H1 (cell line): ENCODE measurements at regions not wholly inside any gene's neighbourhood (a gene's known extent, or its start where the extent isn't known, plus 50 kb on each side); places are given as distances from the start of the nearest gene placed in this dataset.

Experiments
- CTCF ChIA-PET: fragments of 300-600 bp; sonication (Branson Sonifier 250); formaldehyde crosslinking; loops from one replicate; lab custom pipeline; 2021; ENCODE audit not compliant: partially characterized antibody; lab: Charles Lee
- POLR2A ChIA-PET: fragments of 300-600 bp; sonication (Branson Sonifier 250); formaldehyde crosslinking; loops from one replicate; lab custom pipeline; 2021; ENCODE audit warnings: inconsistent platforms; ENCODE audit not compliant: partially characterized antibody; lab: Charles Lee
- DNase-seq, 2 experiments: peaks; one replicate each; pipeline versions ENCODE4 v3.0.0 to v3.0.0-alpha.2; 2010 to 2022; ENCODE audit warnings: low spot score in 2 of 2, low read depth in 1 of 2, mixed read lengths in 1 of 2
- FAIRE-seq: peaks from 2 replicates; lab custom pipeline; 2011; peaks lifted over from hg19 to GRCh38; lab: Jason Lieb, UNC
- H2AFZ ChIP-seq: 2 replicates; pipeline ENCODE4 v1.8.1; 2012; ENCODE audit warnings: low read length, inconsistent platforms
- H2AK5ac ChIP-seq: 2 replicates; pipeline ENCODE4 v1.6.1; 2013; ENCODE audit warnings: low read depth, low read length
- H2BK120ac ChIP-seq: replicated peaks from 2 replicates; pipeline ENCODE3; 2013; ENCODE audit warnings: low read depth, low read length, inconsistent platforms
- H2BK12ac ChIP-seq: 2 replicates; pipeline ENCODE4 v1.6.1; 2013; ENCODE audit warnings: low read depth, low read length
- H2BK15ac ChIP-seq: 2 replicates; pipeline ENCODE4 v1.6.1; 2013; ENCODE audit warnings: low read length
- H2BK20ac ChIP-seq: 2 replicates; pipeline ENCODE4 v1.6.1; 2013; ENCODE audit warnings: low read length
- H2BK5ac ChIP-seq: 2 replicates; pipeline ENCODE4 v1.6.1; 2013; ENCODE audit warnings: low read depth, low read length
- H3K14ac ChIP-seq: 2 replicates; pipeline ENCODE4 v1.6.1; 2013; ENCODE audit warnings: inconsistent platforms; ENCODE audit not compliant: insufficient read length
- H3K18ac ChIP-seq: 2 replicates; pipeline ENCODE4 v1.6.1; 2013; ENCODE audit warnings: low read length; ENCODE audit errors: extremely low read depth
- H3K23ac ChIP-seq: 2 replicates; pipeline ENCODE4 v1.6.1; 2013; ENCODE audit warnings: inconsistent platforms; ENCODE audit not compliant: insufficient read length
- H3K23me2 ChIP-seq: 2 replicates; pipeline ENCODE4 v1.6.1; 2013; ENCODE audit warnings: low read depth, low read length
- H3K27ac ChIP-seq: 2 replicates; pipeline ENCODE4 v1.6.1; 2011; ENCODE audit warnings: low read depth, low read length, inconsistent platforms
- H3K27me3 ChIP-seq, 4 experiments: replicated peaks in 1 of 4; 1 replicate in 1 of 4; 2 replicates in 3 of 4; pipeline versions ENCODE4 v1.6.1 to v1.8.1; 2011 to 2013; ENCODE audit warnings: low read length in 3 of 4, mild to moderate bottlenecking in 3 of 4, inconsistent platforms in 2 of 4, mixed read lengths in 2 of 4, moderate library complexity in 1 of 4; ENCODE audit not compliant: control insufficient read depth in 3 of 4, insufficient read depth in 3 of 4; ENCODE audit errors: extremely low read depth in 1 of 4
- H3K36me3 ChIP-seq, 4 experiments: 2 replicates each; pipeline versions ENCODE4 v1.6.1 to v1.8.1; 2011 to 2013; ENCODE audit warnings: mild to moderate bottlenecking in 4 of 4, low read length in 3 of 4, moderate library complexity in 2 of 4, control low read depth in 1 of 4, inconsistent platforms in 1 of 4; ENCODE audit not compliant: insufficient read depth in 4 of 4, control insufficient read depth in 2 of 4
- H3K4ac ChIP-seq: replicated peaks from 2 replicates; pipeline ENCODE3; 2013; ENCODE audit warnings: low read length, low read depth, mixed read lengths, inconsistent platforms; ENCODE audit not compliant: insufficient read length
- H3K4me1 ChIP-seq, 4 experiments: replicated peaks in 1 of 4; 1 replicate in 1 of 4; 2 replicates in 3 of 4; pipeline versions ENCODE4 v1.6.1 to v1.8.1; 2011 to 2013; ENCODE audit warnings: low read length in 3 of 4, inconsistent platforms in 2 of 4, mixed read lengths in 1 of 4; ENCODE audit not compliant: insufficient read depth in 4 of 4, control insufficient read depth in 3 of 4
- H3K4me2 ChIP-seq, 2 experiments: 2 replicates each; pipeline versions ENCODE4 v1.6.1 to v1.8.1; 2011 to 2013; ENCODE audit warnings: low read depth in 2 of 2, low read length in 2 of 2, control low read depth in 1 of 2, inconsistent platforms in 1 of 2, mild to moderate bottlenecking in 1 of 2; ENCODE audit not compliant: insufficient read depth in 1 of 2
- H3K4me3 ChIP-seq, 4 experiments: fragments of 200-600, 300-600 bp in 1 of 4; sonication (generic), shearing (Covaris generic), sonication (Bioruptor Twin) in 1 of 4; 2 replicates each; pipeline versions ENCODE4 v1.5.1 to v1.8.1; 2011 to 2016; ENCODE audit warnings: low read length in 4 of 4, low read depth in 3 of 4, control low read depth in 2 of 4, inconsistent platforms in 2 of 4, mild to moderate bottlenecking in 2 of 4, mixed read lengths in 1 of 4, moderate library complexity in 1 of 4; ENCODE audit not compliant: insufficient read depth in 2 of 4; ENCODE audit errors: extremely low read depth in 1 of 4
- H3K56ac ChIP-seq: replicated peaks from 2 replicates; pipeline ENCODE3; 2013; ENCODE audit warnings: low read depth, mild to moderate bottlenecking, mixed read lengths, low read length, inconsistent platforms; ENCODE audit not compliant: insufficient read length
- H3K79me1 ChIP-seq: 2 replicates; pipeline ENCODE4 v1.6.1; 2013; ENCODE audit warnings: low read depth, low read length, control low read depth
- H3K79me2 ChIP-seq, 2 experiments: 2 replicates each; pipeline versions ENCODE4 v1.6.1 to v1.8.1; 2012 to 2013; ENCODE audit warnings: low read length in 2 of 2, mild to moderate bottlenecking in 2 of 2, inconsistent platforms in 1 of 2; ENCODE audit not compliant: insufficient read depth in 2 of 2, control insufficient read depth in 1 of 2
- H3K9ac ChIP-seq, 4 experiments: replicated peaks in 1 of 4; 1 replicate in 1 of 4; 2 replicates in 3 of 4; pipeline versions ENCODE4 v1.6.1 to v1.8.1; 2011 to 2013; ENCODE audit warnings: low read depth in 3 of 4, low read length in 3 of 4, control low read depth in 2 of 4, mild to moderate bottlenecking in 2 of 4, moderate library complexity in 2 of 4, inconsistent platforms in 1 of 4; ENCODE audit errors: extremely low read depth in 1 of 4
- H3K9me3 ChIP-seq, 2 experiments: 2 replicates each; pipeline versions ENCODE4 v1.6.1 to v1.8.1; 2012 to 2013; ENCODE audit warnings: mild to moderate bottlenecking in 2 of 2, moderate library complexity in 2 of 2, control low read depth in 1 of 2, inconsistent platforms in 1 of 2, low read depth in 1 of 2, low read length in 1 of 2, mixed read lengths in 1 of 2; ENCODE audit not compliant: insufficient read depth in 2 of 2
- H4K20me1 ChIP-seq, 2 experiments: replicated peaks in 1 of 2; 2 replicates each; pipeline versions ENCODE3 to v1.8.1; 2011 to 2013; ENCODE audit warnings: inconsistent platforms in 2 of 2, low read length in 2 of 2, mild to moderate bottlenecking in 1 of 2; ENCODE audit not compliant: insufficient read depth in 2 of 2, control insufficient read depth in 1 of 2
- H4K5ac ChIP-seq: 2 replicates; pipeline ENCODE4 v1.6.1; 2013; ENCODE audit warnings: low read length, low read depth, mixed read lengths, inconsistent platforms; ENCODE audit not compliant: insufficient read length
- H4K8ac ChIP-seq: 2 replicates; pipeline ENCODE4 v1.8.0; 2013; ENCODE audit warnings: mild to moderate bottlenecking, moderate library complexity, low read length, inconsistent platforms; ENCODE audit not compliant: insufficient read depth; ENCODE audit errors: extremely low read depth
- H4K91ac ChIP-seq: replicated peaks from 2 replicates; pipeline ENCODE3; 2013; ENCODE audit warnings: low read length, mixed read lengths, inconsistent platforms; ENCODE audit not compliant: insufficient read length
- ASH2L ChIP-seq: fragments of 200-600, 300-600 bp; sonication (generic); IDR thresholded peaks from one replicate; pipeline ENCODE4 v1.7.1; 2017; ENCODE audit warnings: low read length
- ATF3 ChIP-seq: IDR thresholded peaks from 2 replicates; pipeline ENCODE4 v1.6.1; 2011; ENCODE audit warnings: low read depth, mild to moderate bottlenecking, low read length; ENCODE audit not compliant: insufficient read depth
- CHD1 ChIP-seq: IDR thresholded peaks from 2 replicates; pipeline ENCODE4 v1.6.1; 2012; ENCODE audit warnings: low read depth, low read length, improper control_type of control experiment
- CREB1 ChIP-seq: IDR thresholded peaks from 2 replicates; pipeline ENCODE4 v1.6.1; 2012; ENCODE audit warnings: inconsistent platforms
- EP300 ChIP-seq, 2 experiments: IDR thresholded peaks; 1 replicate in 1 of 2; 2 replicates in 1 of 2; pipeline ENCODE4 v1.6.1; 2011 to 2012; ENCODE audit warnings: low read depth in 2 of 2, low read length in 2 of 2, mild to moderate bottlenecking in 2 of 2, borderline replicate concordance in 1 of 2, inconsistent platforms in 1 of 2, moderate library complexity in 1 of 2
- HDAC6 ChIP-seq: IDR thresholded peaks from one replicate; pipeline ENCODE4 v1.7.1; 2012; ENCODE audit warnings: low read depth, mild to moderate bottlenecking, inconsistent platforms, low read length, moderate library complexity
- NANOG ChIP-seq: IDR thresholded peaks from 2 replicates; pipeline ENCODE4 v1.6.1; 2011; ENCODE audit warnings: low read length, low read depth, mild to moderate bottlenecking, inconsistent platforms; ENCODE audit not compliant: insufficient read depth, poor library complexity, severe bottlenecking
- POU5F1 ChIP-seq: IDR thresholded peaks from 2 replicates; pipeline ENCODE4 v1.6.1; 2011; ENCODE audit warnings: low read depth, mild to moderate bottlenecking, low read length, moderate library complexity
- RNF2 ChIP-seq: fragments of 200-900, 300-1000 bp; sonication (generic); IDR thresholded peaks from 2 replicates; pipeline ENCODE4 v1.7.1; 2016; ENCODE audit warnings: borderline replicate concordance, low read depth, mild to moderate bottlenecking, antibody characterized with exemption, low read length; ENCODE audit not compliant: poor library complexity, severe bottlenecking; ENCODE audit errors: missing control alignments
- SIX5 ChIP-seq: IDR thresholded peaks from 2 replicates; pipeline ENCODE4 v1.6.1; 2011; ENCODE audit warnings: mild to moderate bottlenecking, low read depth, low read length
- USF2 ChIP-seq: IDR thresholded peaks from 2 replicates; pipeline ENCODE4 v1.6.1; 2011; ENCODE audit warnings: low read length, improper control_type of control experiment
- WGBS, 2 experiments: shearing (Covaris generic) in 1 of 2; methylation state at CpG; one replicate each; pipeline versions ENCODE4 v1.1.6 to v1.1.7; 2013 to 2015; ENCODE audit warnings: low lambda C conversion rate in 2 of 2, mixed read lengths in 2 of 2, inconsistent platforms in 1 of 2, low coverage in 1 of 2, missing lambda C conversion rate in 1 of 2; ENCODE audit not compliant: insufficient replicate concordance in 2 of 2, insufficient coverage in 1 of 2, insufficient read length in 1 of 2; ENCODE audit errors: extremely low coverage in 1 of 2, missing lambda C conversion rate in 1 of 2; 5-methylcytosine and 5-hydroxymethylcytosine counted together

- H4K91ac ChIP-seq: no peak overlapping the region
- H2AFZ ChIP-seq: no peak overlapping the region
- H2BK15ac ChIP-seq: no peak overlapping the region
- H2BK120ac ChIP-seq: no peak overlapping the region
- no peak overlapping the region for H2BK5ac ChIP-seq
- no peak overlapping the region for H2BK12ac ChIP-seq
- no peaks in the 10 kb centered on the region for H3K4me1 ChIP-seq
- H3K9me3 ChIP-seq: no peaks in the 10 kb centered on the region
- FAIRE-seq (no peak), DNase-seq (no peak)
- ChIA-PET CTCF (interaction anchor here (1.1 to 1.5 kb wide), 2 partner anchors 41 to 82 kb away, joined by 3 to 5 read pairs; no protein-coding TSS in a partner anchor), POLR2A (no interaction called here)
- no peak overlapping the region for H3K4ac ChIP-seq
- H3K79me2 ChIP-seq: no peaks in the 10 kb centered on the region
- H3K9ac ChIP-seq: no peak overlapping the region
- H3K27ac ChIP-seq: no peak overlapping the region
- no peak overlapping the region for H3K4me3 ChIP-seq
- no peaks in the 10 kb centered on the region for H3K27me3 ChIP-seq
- H2AK5ac ChIP-seq: no peak overlapping the region
- no peak overlapping the region for H3K4me2 ChIP-seq
- H3K18ac ChIP-seq: no peak overlapping the region
- no peak overlapping the region for H2BK20ac ChIP-seq
- no peaks in the 10 kb centered on the region for H3K36me3 ChIP-seq
- 90% methylated on average over 2 of the region's 2 CpGs; no CpG with 5 or more reads in 1 of the 2 experiments for WGBS, 2 experiments
- no peak overlapping the region for H3K56ac ChIP-seq
- H3K79me1 ChIP-seq: no peaks in the 10 kb centered on the region
- H3K23me2 ChIP-seq: no peaks in the 10 kb centered on the region
- no peak overlapping the region for H3K23ac ChIP-seq
- no peak overlapping the region for H4K8ac ChIP-seq
- H3K14ac ChIP-seq: no peak overlapping the region
- H4K20me1 ChIP-seq: no peaks in the 10 kb centered on the region
- H4K5ac ChIP-seq: no peak overlapping the region
- TF ChIP-seq CHD1 (no peak), SIX5 (no peak), EP300 (IDR thresholded peaks at IDR 0.05; ENCODE audit: borderline replicate concordance in 1 of 2, low read depth in 2 of 2, low read length in 2 of 2) (no peak), ASH2L (no peak), RNF2 (no peak), CREB1 (no peak), HDAC6 (no peak), NANOG (no peak), POU5F1 (no peak), ATF3 (no peak), USF2 (no peak)
These were observed 425.2 kb downstream of the METTL4 start for GRCh38 chr18:2146092-2146491.
